NT2/D1 (cell line): ENCODE measurements at regions not wholly inside any gene's neighbourhood (a gene's known extent, or its start where the extent isn't known, plus 50 kb on each side); places are given as distances from the start of the nearest gene placed in this dataset.

Experiments used
- DNase-seq: peaks from one replicate; pipeline ENCODE4 v3.0.0-alpha.2; 2011; ENCODE audit warnings: low read depth, low spot score
- H3K27me3 ChIP-seq: 2 replicates; pipeline ENCODE4 v1.6.0; 2011; ENCODE audit warnings: mild to moderate bottlenecking; ENCODE audit not compliant: insufficient read length, insufficient read depth
- H3K36me3 ChIP-seq: 2 replicates; pipeline ENCODE4 v1.6.1; 2011; ENCODE audit warnings: mild to moderate bottlenecking, low read length, mixed read lengths; ENCODE audit not compliant: insufficient read depth, insufficient read length
- H3K4me1 ChIP-seq: 2 replicates; pipeline ENCODE4 v1.5.1; 2011; ENCODE audit not compliant: insufficient read depth, insufficient read length
- H3K4me3 ChIP-seq: 2 replicates; pipeline ENCODE4 v1.5.1; 2011; ENCODE audit warnings: low read depth; ENCODE audit not compliant: insufficient read length
- H3K9ac ChIP-seq: 2 replicates; pipeline ENCODE4 v1.6.0; 2011; ENCODE audit warnings: low read depth; ENCODE audit not compliant: insufficient read length
- H3K9me3 ChIP-seq: 2 replicates; pipeline ENCODE4 v1.5.1; 2011; ENCODE audit warnings: mild to moderate bottlenecking, low read length; ENCODE audit not compliant: insufficient read depth
- SUZ12 ChIP-seq: IDR thresholded peaks from 2 replicates; pipeline ENCODE4 v1.6.1; 2011; ENCODE audit not compliant: insufficient read length, insufficient read depth; ENCODE audit errors: extremely low read depth
- YY1 ChIP-seq: IDR thresholded peaks from 2 replicates; pipeline ENCODE4 v1.6.1; 2011; ENCODE audit not compliant: insufficient read length, insufficient read depth
- ZNF274 ChIP-seq: IDR thresholded peaks from 2 replicates; pipeline ENCODE4 v1.6.1; 2011; ENCODE audit warnings: mild to moderate bottlenecking, low read depth, low read length

GRCh38 chr2:10240161-10240681 is 62.5 kb upstream of the HPCAL1 start:
- TF ChIP-seq SUZ12 (no peak), YY1 (no peak), ZNF274 (no peak)
- Histone ChIP-seq H3K9me3 (no peaks in the 10 kb centered on the region), H3K27me3 (peaks cover 3% of the 10 kb centered on the region), H3K9ac (no peak overlapping the region), H3K4me1 (peaks cover 1% of the 10 kb centered on the region), H3K36me3 (no peaks in the 10 kb centered on the region), H3K4me3 (no peak overlapping the region)
- no peak for DNase-seq

GRCh38 chr2:10240911-10241610 is 61.6 kb upstream of the HPCAL1 start:
- Histone ChIP-seq H3K27me3 (peaks cover 3% of the 10 kb centered on the region), H3K4me1 (no peaks in the 10 kb centered on the region), H3K9ac (no peak overlapping the region), H3K9me3 (no peaks in the 10 kb centered on the region), H3K4me3 (no peak overlapping the region), H3K36me3 (no peaks in the 10 kb centered on the region)
- no peak for DNase-seq
- TF ChIP-seq YY1 (no peak), SUZ12 (no peak), ZNF274 (no peak)

GRCh38 chr2:10241641-10242430 is 60.9 kb upstream of the HPCAL1 start:
- DNase-seq, result no peak
- no peaks in the 10 kb centered on the region for H3K9me3 ChIP-seq
- H3K4me1 ChIP-seq, result no peaks in the 10 kb centered on the region
- H3K27me3 ChIP-seq, result peaks cover 3% of the 10 kb centered on the region
- no peaks in the 10 kb centered on the region for H3K36me3 ChIP-seq
- TF ChIP-seq YY1 (no peak), SUZ12 (no peak), ZNF274 (no peak)
- H3K4me3 ChIP-seq, result no peak overlapping the region
- H3K9ac ChIP-seq, result no peak overlapping the region

- Histone ChIP-seq H3K9ac (no peak overlapping the region), H3K9me3 (no peaks in the 10 kb centered on the region), H3K36me3 (no peaks in the 10 kb centered on the region), H3K4me1 (no peaks in the 10 kb centered on the region), H3K27me3 (peaks cover 3% of the 10 kb centered on the region), H3K4me3 (no peak overlapping the region)
- no peak for DNase-seq
- TF ChIP-seq SUZ12 (no peak), YY1 (no peak), ZNF274 (no peak)
Observed at GRCh38 chr2:10242451-10242850, 60.3 kb upstream of the HPCAL1 start.

GRCh38 chr2:10242998-10243925 is 59.4 kb upstream of the HPCAL1 start:
- H3K9me3 ChIP-seq, result no peaks in the 10 kb centered on the region
- no peaks in the 10 kb centered on the region for H3K4me1 ChIP-seq
- TF ChIP-seq YY1, result no peak
- DNase-seq, result no peak
- H3K36me3 ChIP-seq, result no peaks in the 10 kb centered on the region
- no peak overlapping the region for H3K9ac ChIP-seq
- no peak overlapping the region for H3K4me3 ChIP-seq
- peaks cover 3% of the 10 kb centered on the region for H3K27me3 ChIP-seq

GRCh38 chr2:10243926-10244270 is 58.8 kb upstream of the HPCAL1 start:
- no peak for DNase-seq
- no peak overlapping the region for H3K4me3 ChIP-seq
- no peaks in the 10 kb centered on the region for H3K36me3 ChIP-seq
- no peak overlapping the region for H3K9ac ChIP-seq
- no peak for TF ChIP-seq ZNF274
- TF ChIP-seq SUZ12, result no peak
- TF ChIP-seq YY1, result no peak
- H3K4me1 ChIP-seq, result no peaks in the 10 kb centered on the region
- no peaks in the 10 kb centered on the region for H3K27me3 ChIP-seq
- H3K9me3 ChIP-seq, result no peaks in the 10 kb centered on the region

GRCh38 chr2:10245021-10245420 is 57.7 kb upstream of the HPCAL1 start:
- no peak for TF ChIP-seq YY1
- TF ChIP-seq ZNF274, result no peak
- TF ChIP-seq SUZ12, result no peak
- Histone ChIP-seq H3K4me1 (no peaks in the 10 kb centered on the region), H3K27me3 (no peaks in the 10 kb centered on the region), H3K9ac (no peak overlapping the region), H3K4me3 (no peak overlapping the region), H3K9me3 (peaks cover 8% of the 10 kb centered on the region), H3K36me3 (no peaks in the 10 kb centered on the region)
- no peak for DNase-seq
